PC-9 (cell line): ENCODE measurements at regions not wholly inside any gene's neighbourhood (a gene's known extent, or its start where the extent isn't known, plus 50 kb on each side); places are given as distances from the start of the nearest gene placed in this dataset.

Source experiments
- BruUV-seq: library from RNA; stranded (reverse); fragments of 400-500 nt; replicated peaks from 2 replicates; lab custom pipeline; 2021; lab: Mats Ljungman, UMichigan
- CTCF ChIA-PET: fragments of 300-600 bp; sonication (Branson Sonifier 250); formaldehyde crosslinking; loops from one replicate; lab custom pipeline; 2022; ENCODE audit warnings: antibody characterized with exemption; lab: Charles Lee
- POLR2A ChIA-PET: fragments of 300-600 bp; sonication (Branson Sonifier 250); formaldehyde crosslinking; loops from one replicate; lab custom pipeline; 2022; ENCODE audit warnings: antibody characterized with exemption; ENCODE audit not compliant: unreplicated experiment; lab: Charles Lee
- DNase-seq, 2 experiments: peaks; one replicate each; pipeline versions ENCODE4 v3.0.0 to v3.0.0-alpha.2; 2015 to 2022; ENCODE audit warnings: mixed read lengths in 1 of 2
- H2AFZ ChIP-seq: fragments of 200-600 bp; sonication (generic); 2 replicates; pipeline ENCODE4 v1.8.1; 2017; ENCODE audit warnings: antibody characterized with exemption
- H3F3A ChIP-seq: fragments of 200-600 bp; sonication (generic); 2 replicates; pipeline ENCODE4 v1.8.1; 2017; ENCODE audit warnings: antibody characterized with exemption, mild to moderate bottlenecking, low read depth; ENCODE audit not compliant: insufficient read depth
- H3K27ac ChIP-seq: fragments of 200-600 bp; sonication (generic); 2 replicates; pipeline ENCODE4 v1.6.1; 2016; ENCODE audit warnings: mixed run types
- H3K27me3 ChIP-seq: fragments of 200-600 bp; sonication (generic); 2 replicates; pipeline ENCODE4 v1.6.1; 2016; ENCODE audit warnings: low read depth, mixed run types; ENCODE audit not compliant: insufficient read depth
- H3K36me3 ChIP-seq: fragments of 200-600 bp; sonication (generic); 2 replicates; pipeline ENCODE4 v1.6.1; 2016; ENCODE audit warnings: low read depth, mixed run types
- H3K4me1 ChIP-seq: fragments of 200-600 bp; sonication (generic); replicated peaks from 2 replicates; pipeline ENCODE4 v1.6.1; 2016; ENCODE audit warnings: mixed run types; ENCODE audit not compliant: insufficient read depth
- H3K4me2 ChIP-seq: fragments of 200-600 bp; sonication (generic); 2 replicates; pipeline ENCODE4 v1.6.1; 2017; ENCODE audit warnings: mixed run types
- H3K4me3 ChIP-seq: fragments of 200-600 bp; sonication (generic); 2 replicates; pipeline ENCODE4 v1.6.1; 2016; ENCODE audit warnings: mixed run types
- H3K79me2 ChIP-seq: fragments of 200-600 bp; sonication (generic); 2 replicates; pipeline ENCODE4 v1.6.1; 2017; ENCODE audit warnings: low read depth, mixed run types
- H3K9me2 ChIP-seq: fragments of 200-600 bp; sonication (generic); 2 replicates; pipeline ENCODE4 v1.8.1; 2017; ENCODE audit warnings: mild to moderate bottlenecking; ENCODE audit not compliant: insufficient read depth
- H3K9me3 ChIP-seq: fragments of 200-600 bp; sonication (generic); 2 replicates; pipeline ENCODE4 v1.8.1; 2016; ENCODE audit warnings: low read depth; ENCODE audit not compliant: insufficient read depth
- H4K20me1 ChIP-seq: fragments of 200-600 bp; sonication (generic); 2 replicates; pipeline ENCODE4 v1.8.1; 2017; ENCODE audit not compliant: insufficient read depth
- CTCF ChIP-seq: fragments of 200-600 bp; sonication (generic); conservative IDR thresholded peaks from 2 replicates; pipeline ENCODE4 v1.6.1; 2017; ENCODE audit warnings: mixed run types, antibody characterized with exemption, mild to moderate bottlenecking, moderate library complexity
- EZH2 ChIP-seq: fragments of 200-600 bp; sonication (generic); IDR thresholded peaks from 2 replicates; pipeline ENCODE4 v1.8.0; 2017; ENCODE audit warnings: antibody characterized with exemption, low read depth
- intact Hi-C: fragments of 100-400 bp; cut with micrococcal nuclease; formaldehyde crosslinking; loops from one replicate; pipeline ENCODE4 v1.10.0; 2022; ENCODE audit not compliant: unreplicated experiment

GRCh38 chr21:35107520-35107919 lies 58.4 kb upstream of the RUNX1 start:
- intact Hi-C loops = no loop called here
- BruUV-seq = no TSS peak
- Histone ChIP-seq H2AFZ (no peak overlapping the region), H3K9me2 (no peaks in the 10 kb centered on the region), H3F3A (no peaks in the 10 kb centered on the region), H3K27ac (no peak overlapping the region), H3K36me3 (no peaks in the 10 kb centered on the region), H3K4me2 (no peak overlapping the region), H3K4me1 (peaks cover 8% of the 10 kb centered on the region; the same call in 1 of the 2 replicates), H3K9me3 (no peaks in the 10 kb centered on the region), H3K79me2 (no peaks in the 10 kb centered on the region), H3K27me3 (no peaks in the 10 kb centered on the region), H4K20me1 (no peaks in the 10 kb centered on the region), H3K4me3 (no peak overlapping the region)
- no peak for TF ChIP-seq EZH2
- POLR2A ChIA-PET = no interaction called here
- DNase-seq = no peak
- CTCF ChIA-PET = no interaction called here

GRCh38 chr21:35106246-35106835 lies 57.2 kb upstream of the RUNX1 start:
- H3K4me3 ChIP-seq = no peak overlapping the region
- H3K9me2 ChIP-seq = no peaks in the 10 kb centered on the region
- no TSS peak for BruUV-seq
- no peak overlapping the region for H3K27ac ChIP-seq
- no peaks in the 10 kb centered on the region for H3K9me3 ChIP-seq
- POLR2A ChIA-PET = no interaction called here
- CTCF ChIA-PET = no interaction called here
- H2AFZ ChIP-seq = no peak overlapping the region
- TF ChIP-seq EZH2 (no peak), CTCF (no peak)
- H3K4me1 ChIP-seq = no peaks in the 10 kb centered on the region; the same call in 1 of the 2 replicates
- H3K4me2 ChIP-seq = no peak overlapping the region
- no peak for DNase-seq
- H3F3A ChIP-seq = no peaks in the 10 kb centered on the region
- H3K36me3 ChIP-seq = no peaks in the 10 kb centered on the region
- no peaks in the 10 kb centered on the region for H3K79me2 ChIP-seq
- intact Hi-C loops = no loop called here
- H4K20me1 ChIP-seq = no peaks in the 10 kb centered on the region
- no peaks in the 10 kb centered on the region for H3K27me3 ChIP-seq

GRCh38 chr21:35102488-35103371 lies 53.6 kb upstream of the RUNX1 start:
- TF ChIP-seq CTCF (no peak), EZH2 (no peak)
- CTCF ChIA-PET = no interaction called here
- H3K9me3 ChIP-seq = no peaks in the 10 kb centered on the region
- intact Hi-C loops = no loop called here
- no peaks in the 10 kb centered on the region for H3F3A ChIP-seq
- POLR2A ChIA-PET = no interaction called here
- no peaks in the 10 kb centered on the region for H3K4me1 ChIP-seq
- no peak overlapping the region for H3K4me3 ChIP-seq
- no peaks in the 10 kb centered on the region for H4K20me1 ChIP-seq
- BruUV-seq = no TSS peak
- no peaks in the 10 kb centered on the region for H3K27me3 ChIP-seq
- no peak overlapping the region for H3K4me2 ChIP-seq
- no peak overlapping the region for H3K27ac ChIP-seq
- DNase-seq = no peak
- no peak overlapping the region for H2AFZ ChIP-seq
- no peaks in the 10 kb centered on the region for H3K36me3 ChIP-seq
- no peaks in the 10 kb centered on the region for H3K9me2 ChIP-seq
- H3K79me2 ChIP-seq = no peaks in the 10 kb centered on the region
